ENCODE measurements at regions not wholly inside any gene's neighbourhood (a gene's known extent, or its start where the extent isn't known, plus 50 kb on each side); places are given as distances from the start of the nearest gene placed in this dataset.

GRCh38 chr14:53601409-53601808, 355.2 kb downstream of the BMP4 start:
- DNase-seq = no peak

GRCh38 chr14:53599221-53599945, 357.2 kb downstream of the BMP4 start:
- no peak for DNase-seq

- no peak for DNase-seq
These were observed 359.6 kb downstream of the BMP4 start for GRCh38 chr14:53596853-53597525.

GRCh38 chr14:53591816-53592215, 364.8 kb downstream of the BMP4 start:
- DNase-seq = no peak

GRCh38 chr14:53581504-53581903, 375.1 kb downstream of the BMP4 start:
- DNase-seq = no peak

GRCh38 chr14:53571641-53572328, 384.8 kb downstream of the BMP4 start:
- DNase-seq = no peak

GRCh38 chr14:53570411-53571387, 385.9 kb downstream of the BMP4 start:
- DNase-seq = peak; percentile 3 to 31

- DNase-seq = no peak
These were observed 387.2 kb downstream of the BMP4 start for GRCh38 chr14:53569446-53569845.

- no peak for DNase-seq
These were observed 389.3 kb downstream of the BMP4 start for GRCh38 chr14:53567236-53567780.

GRCh38 chr14:53564870-53565269, 391.8 kb downstream of the BMP4 start:
- DNase-seq = no peak

- no peak for DNase-seq
These were observed 393.0 kb downstream of the BMP4 start for GRCh38 chr14:53563628-53564027.

GRCh38 chr14:53553221-53553620, 400.1 kb upstream of the DDHD1 start:
- DNase-seq = no peak

GRCh38 chr14:53551862-53552261, 398.7 kb upstream of the DDHD1 start:
- DNase-seq = no peak

GRCh38 chr14:53550776-53551175, 397.7 kb upstream of the DDHD1 start:
- DNase-seq = no peak

GRCh38 chr14:53549956-53550355, 396.8 kb upstream of the DDHD1 start:
- DNase-seq = no peak

GRCh38 chr14:53547593-53547992, 394.5 kb upstream of the DDHD1 start:
- no peak for DNase-seq

GRCh38 chr14:53545217-53545616, 392.1 kb upstream of the DDHD1 start:
- DNase-seq = no peak

GRCh38 chr14:53542732-53543131, 389.6 kb upstream of the DDHD1 start:
- DNase-seq = no peak

GRCh38 chr14:53541411-53541810, 388.3 kb upstream of the DDHD1 start:
- no peak for DNase-seq

GRCh38 chr14:53539489-53540126, 386.5 kb upstream of the DDHD1 start:
- DNase-seq = peak; percentile 43 to 52

GRCh38 chr14:53538316-53538881, 385.3 kb upstream of the DDHD1 start:
- no peak for DNase-seq
